Gastroesophageal sphincter (tissue), 3 donors: ENCODE measurements at regions not wholly inside any gene's neighbourhood (a gene's known extent, or its start where the extent isn't known, plus 50 kb on each side); places are given as distances from the start of the nearest gene placed in this dataset.

Experiments used
- POLR2A ChIP-seq, 2 donors: fragments of 450-650 bp; IDR thresholded peaks; one replicate each; pipeline ENCODE4 v1.6.1; 2017; ENCODE audit warnings: antibody characterized with exemption in 2 of 2, mild to moderate bottlenecking in 2 of 2, moderate library complexity in 1 of 2
- POLR2AphosphoS5 ChIP-seq: sonication (generic); formaldehyde crosslinking; IDR thresholded peaks from one replicate; pipeline ENCODE4 v1.6.1; 2017; ENCODE audit warnings: antibody characterized with exemption
- TF ChIP-seq, protein P1 (sequence below), 4 experiments: fragments of 200-600 bp in 2 of 4; fragments of 450-650 bp in 2 of 4; sonication (generic) in 1 of 4; IDR thresholded peaks; one replicate each; pipeline ENCODE4 v1.5.1; 2017 to 2019; ENCODE audit warnings: antibody characterized with exemption in 4 of 4, mild to moderate bottlenecking in 2 of 4, moderate library complexity in 2 of 4

DNA sequence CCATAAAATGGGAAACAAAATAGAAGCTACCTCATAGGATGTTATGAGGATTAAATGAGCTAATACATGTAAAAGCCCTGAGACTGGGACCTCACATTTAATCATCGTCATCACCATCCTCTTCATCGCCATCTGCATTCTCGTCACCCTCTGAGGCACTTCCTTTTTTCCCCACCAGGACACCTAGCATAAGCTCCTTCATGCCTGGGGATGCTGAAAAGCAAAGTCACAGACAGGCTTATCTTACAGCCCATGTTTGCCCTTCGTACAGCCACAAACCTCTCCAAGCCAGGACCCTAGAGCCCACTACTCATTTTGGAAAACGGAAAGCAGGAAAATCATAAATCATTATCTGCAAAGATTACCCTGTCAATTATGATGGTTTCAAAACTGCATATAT, 249.6 kb downstream of the GPAM start:
- TF ChIP-seq, protein P1, sequence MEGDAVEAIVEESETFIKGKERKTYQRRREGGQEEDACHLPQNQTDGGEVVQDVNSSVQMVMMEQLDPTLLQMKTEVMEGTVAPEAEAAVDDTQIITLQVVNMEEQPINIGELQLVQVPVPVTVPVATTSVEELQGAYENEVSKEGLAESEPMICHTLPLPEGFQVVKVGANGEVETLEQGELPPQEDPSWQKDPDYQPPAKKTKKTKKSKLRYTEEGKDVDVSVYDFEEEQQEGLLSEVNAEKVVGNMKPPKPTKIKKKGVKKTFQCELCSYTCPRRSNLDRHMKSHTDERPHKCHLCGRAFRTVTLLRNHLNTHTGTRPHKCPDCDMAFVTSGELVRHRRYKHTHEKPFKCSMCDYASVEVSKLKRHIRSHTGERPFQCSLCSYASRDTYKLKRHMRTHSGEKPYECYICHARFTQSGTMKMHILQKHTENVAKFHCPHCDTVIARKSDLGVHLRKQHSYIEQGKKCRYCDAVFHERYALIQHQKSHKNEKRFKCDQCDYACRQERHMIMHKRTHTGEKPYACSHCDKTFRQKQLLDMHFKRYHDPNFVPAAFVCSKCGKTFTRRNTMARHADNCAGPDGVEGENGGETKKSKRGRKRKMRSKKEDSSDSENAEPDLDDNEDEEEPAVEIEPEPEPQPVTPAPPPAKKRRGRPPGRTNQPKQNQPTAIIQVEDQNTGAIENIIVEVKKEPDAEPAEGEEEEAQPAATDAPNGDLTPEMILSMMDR (IDR thresholded peaks at IDR 0.05) = no peak
- TF ChIP-seq POLR2AphosphoS5 (no peak), POLR2A (IDR thresholded peaks at IDR 0.05) (no peak)
